GM18498 (cell line): ENCODE measurements at regions not wholly inside any gene's neighbourhood (a gene's known extent, or its start where the extent isn't known, plus 50 kb on each side); places are given as distances from the start of the nearest gene placed in this dataset.

Experiments used
- ATAC-seq: cut with Tn5 transposase; IDR thresholded peaks from one replicate; pipeline ENCODE4 v1.9.1; 2021; ENCODE audit warnings: mild to moderate bottlenecking, moderate library complexity; ENCODE audit not compliant: unreplicated experiment

- ATAC-seq: no peak
Measured at GRCh38 chr1:58312971-58313563, 233.5 kb downstream of the OMA1 start.

GRCh38 chr1:58312461-58312860, 234.1 kb downstream of the OMA1 start:
- ATAC-seq: no peak

GRCh38 chr1:58310881-58311280, 235.6 kb downstream of the OMA1 start:
- no peak for ATAC-seq

GRCh38 chr1:58310469-58310868, 236.1 kb downstream of the OMA1 start:
- no peak for ATAC-seq

GRCh38 chr1:58308206-58308605, 238.3 kb downstream of the OMA1 start:
- no peak for ATAC-seq

GRCh38 chr1:58307431-58307830, 239.1 kb downstream of the OMA1 start:
- no peak for ATAC-seq

- no peak for ATAC-seq
Measured at GRCh38 chr1:58305622-58306021, 240.9 kb downstream of the OMA1 start.

GRCh38 chr1:58304346-58304975, 242.1 kb downstream of the OMA1 start:
- ATAC-seq: no peak

GRCh38 chr1:58303841-58304240, 242.7 kb downstream of the OMA1 start:
- no peak for ATAC-seq

- ATAC-seq: no peak
Measured at GRCh38 chr1:58293388-58293787, 253.1 kb downstream of the OMA1 start.

- no peak for ATAC-seq
Measured at GRCh38 chr1:58290685-58291372, 255.7 kb downstream of the OMA1 start.

GRCh38 chr1:58288624-58289142, 257.8 kb downstream of the OMA1 start:
- no peak for ATAC-seq

- no peak for ATAC-seq
Measured at GRCh38 chr1:58287894-58288623, 258.5 kb downstream of the OMA1 start.

- ATAC-seq: no peak
Measured at GRCh38 chr1:58284225-58284510, 262.4 kb downstream of the OMA1 start.

GRCh38 chr1:58283388-58284224, 262.9 kb downstream of the OMA1 start:
- no peak for ATAC-seq

- ATAC-seq: no peak
Measured at GRCh38 chr1:58282623-58283387, 263.7 kb downstream of the OMA1 start.

GRCh38 chr1:58266242-58266641, 280.3 kb downstream of the OMA1 start:
- ATAC-seq: no peak

GRCh38 chr1:58264462-58264861, 282.1 kb downstream of the OMA1 start:
- no peak for ATAC-seq

GRCh38 chr1:58262702-58263101, 283.8 kb downstream of the OMA1 start:
- no peak for ATAC-seq

- ATAC-seq: no peak
Measured at GRCh38 chr1:58258082-58258481, 288.4 kb downstream of the OMA1 start.
